ENCODE measurements at regions not wholly inside any gene's neighbourhood (a gene's known extent, or its start where the extent isn't known, plus 50 kb on each side); places are given as distances from the start of the nearest gene placed in this dataset.

DNA sequence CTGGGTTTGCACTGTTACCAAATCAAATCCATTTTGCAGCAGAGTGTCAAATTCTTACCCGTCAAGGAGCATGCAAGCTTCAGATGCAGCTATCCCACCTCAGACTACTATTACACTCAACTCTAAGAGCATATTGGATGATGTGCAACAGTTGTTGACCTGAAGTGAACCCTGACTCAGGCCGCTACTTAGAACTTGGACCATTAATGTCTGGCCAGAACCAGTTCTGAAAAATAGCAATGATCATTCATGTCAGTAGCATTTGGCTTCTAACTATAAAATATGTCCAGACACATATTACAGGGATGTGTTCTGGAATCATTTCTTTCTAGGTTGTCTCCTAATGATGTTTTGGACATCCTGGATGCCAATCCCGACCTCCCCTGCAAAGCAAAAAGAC lies 135.5 kb upstream of the PKDCC start:
- no peak for DNase-seq (ENCODE audit: low spot score)

DNA sequence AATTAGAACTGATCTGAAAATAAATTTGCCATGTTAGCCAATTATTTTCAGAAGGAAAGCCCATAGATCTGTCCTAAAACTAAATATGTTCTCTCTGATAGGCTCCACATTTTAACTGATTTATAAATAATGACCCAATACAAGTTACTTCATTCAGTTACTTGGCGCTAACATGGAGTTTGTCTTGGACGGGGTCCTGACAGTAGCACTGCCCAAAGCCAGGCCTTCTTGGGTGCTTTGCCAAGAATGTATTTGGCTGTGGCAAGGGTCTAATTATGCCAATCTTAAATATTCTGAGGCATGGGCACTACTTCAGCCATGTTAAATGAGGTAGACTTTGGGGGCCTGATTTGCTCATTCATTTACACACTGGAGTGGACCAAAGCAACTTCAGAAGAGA lies 135.0 kb upstream of the PKDCC start:
- DNase-seq (ENCODE audit: low spot score) = no peak

DNA sequence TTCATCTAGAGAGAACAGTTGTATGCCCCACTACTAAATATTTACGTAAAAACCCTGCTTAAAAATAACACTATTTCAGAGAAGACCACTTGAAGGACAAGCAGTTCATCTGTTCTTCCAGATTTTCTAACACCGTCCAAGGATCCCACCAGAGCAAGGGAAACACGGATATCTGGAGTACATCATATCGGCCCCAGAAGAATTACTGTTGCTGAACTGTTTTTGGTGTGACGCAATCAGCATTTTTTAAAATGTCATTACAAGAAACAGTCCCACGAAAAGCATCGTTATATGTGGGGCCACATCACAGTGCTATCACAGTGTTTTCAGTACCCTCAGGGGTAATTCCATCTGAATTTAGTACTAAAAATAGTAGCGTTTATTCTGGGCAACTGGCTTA lies 134.5 kb upstream of the PKDCC start:
- no peak for DNase-seq (ENCODE audit: low spot score)

DNA sequence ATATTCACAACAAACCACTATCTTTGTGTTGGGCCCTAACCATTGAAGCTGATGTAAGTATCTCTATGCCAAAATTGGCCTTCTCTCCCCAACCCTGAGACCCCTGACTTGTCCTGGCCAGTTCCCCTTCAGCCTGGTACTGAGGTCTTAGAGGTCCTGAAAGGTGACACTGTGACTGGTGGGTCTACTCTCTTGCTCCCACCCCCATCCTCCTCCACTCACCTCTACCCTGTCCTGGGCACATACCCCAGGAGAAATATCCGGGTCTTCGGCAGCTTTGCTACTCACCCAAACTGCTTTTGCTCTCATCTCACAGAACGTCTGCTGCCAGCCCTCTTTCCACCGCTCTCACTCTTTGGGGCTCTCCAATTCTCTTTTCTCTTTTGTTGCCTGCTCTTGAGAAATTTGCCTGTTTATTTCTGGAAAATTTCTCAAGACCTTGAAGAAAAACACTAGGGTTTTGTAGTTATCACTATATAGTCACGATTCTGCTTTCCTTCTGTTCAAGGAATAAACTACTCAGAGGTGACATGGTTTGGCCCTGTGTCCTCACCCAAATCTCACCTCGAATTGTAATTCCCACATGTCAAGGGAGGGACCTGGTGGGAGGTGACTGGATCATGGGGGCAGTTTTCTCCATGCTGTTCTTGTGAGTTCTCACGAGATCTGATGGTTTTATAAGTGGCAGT lies 133.8 kb upstream of the PKDCC start:
- DNase-seq (ENCODE audit: low spot score) = no peak

DNA sequence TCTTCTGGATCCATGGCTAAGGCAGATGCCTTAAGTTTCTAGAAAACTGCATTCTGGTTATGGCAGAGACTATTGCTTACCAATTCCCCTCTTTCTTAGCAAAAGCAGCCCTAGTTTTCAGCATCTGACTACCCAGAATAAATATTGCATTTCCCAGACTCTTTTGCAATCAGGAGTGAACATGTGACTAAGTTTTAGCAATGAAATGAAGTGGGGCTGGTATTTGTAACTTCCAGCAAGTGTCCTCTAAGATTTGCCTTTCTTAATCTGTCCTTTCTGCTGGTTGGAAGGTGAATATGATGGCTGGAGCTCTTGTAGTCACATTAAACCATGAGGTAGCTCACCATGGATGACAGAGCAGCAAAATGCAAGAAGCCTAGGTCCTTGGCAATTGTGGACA lies 132.9 kb upstream of the PKDCC start:
- no peak for DNase-seq (ENCODE audit: low spot score)

- no peak for DNase-seq (ENCODE audit: low spot score)
Measured at GRCh38 chr2:41916177-41916576, 131.6 kb upstream of the PKDCC start.

DNA sequence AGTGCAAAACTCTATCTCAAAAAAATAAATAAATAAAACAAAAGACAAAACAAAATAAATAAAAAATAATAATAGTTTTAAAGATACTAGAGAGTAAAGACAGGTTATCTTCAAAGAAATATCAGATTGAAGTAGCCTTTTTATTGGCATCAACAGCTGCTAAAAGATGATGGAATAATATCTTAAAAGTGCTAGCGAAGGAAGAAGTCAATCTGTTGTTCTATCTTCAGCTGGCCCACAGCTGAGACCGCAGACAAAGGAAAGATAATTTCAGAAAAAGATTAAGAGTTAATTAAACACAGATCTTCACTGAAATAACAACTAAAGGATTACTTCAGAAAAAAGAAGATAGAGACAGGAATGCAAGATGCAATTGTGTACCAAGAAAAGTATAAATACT lies 130.2 kb upstream of the PKDCC start:
- DNase-seq (ENCODE audit: low spot score) = no peak

DNA sequence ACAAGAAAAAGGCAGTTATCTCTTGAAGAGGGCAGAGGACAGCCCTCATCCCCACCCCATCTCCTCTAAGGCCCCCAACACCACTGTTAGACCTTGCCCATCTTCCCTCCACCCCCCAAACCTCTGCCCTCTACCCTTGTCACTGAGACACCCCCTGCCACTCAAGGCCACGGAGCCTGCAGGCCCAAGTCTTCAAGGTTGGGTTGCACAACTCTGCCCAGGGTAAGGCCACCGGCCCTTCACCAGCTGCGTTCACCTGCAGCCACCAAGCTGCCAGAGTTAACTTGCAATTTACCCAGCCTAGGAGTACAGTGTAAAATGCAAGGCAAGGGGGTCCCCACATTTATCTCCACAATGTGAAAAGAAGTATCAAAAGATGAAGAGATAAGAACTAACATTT lies 128.7 kb upstream of the PKDCC start:
- no peak for DNase-seq (ENCODE audit: low spot score)

- DNase-seq (ENCODE audit: low spot score) = no peak
Measured at GRCh38 chr2:41920181-41920580, 127.6 kb upstream of the PKDCC start.

GRCh38 chr2:41920812-41921211 lies 127.0 kb upstream of the PKDCC start:
- DNase-seq (ENCODE audit: low spot score) = no peak

GRCh38 chr2:41922177-41922576 lies 125.6 kb upstream of the PKDCC start:
- DNase-seq (ENCODE audit: low spot score) = peak; percentile 65

GRCh38 chr2:41923156-41923786 lies 124.5 kb upstream of the PKDCC start:
- DNase-seq (ENCODE audit: low spot score) = no peak

DNA sequence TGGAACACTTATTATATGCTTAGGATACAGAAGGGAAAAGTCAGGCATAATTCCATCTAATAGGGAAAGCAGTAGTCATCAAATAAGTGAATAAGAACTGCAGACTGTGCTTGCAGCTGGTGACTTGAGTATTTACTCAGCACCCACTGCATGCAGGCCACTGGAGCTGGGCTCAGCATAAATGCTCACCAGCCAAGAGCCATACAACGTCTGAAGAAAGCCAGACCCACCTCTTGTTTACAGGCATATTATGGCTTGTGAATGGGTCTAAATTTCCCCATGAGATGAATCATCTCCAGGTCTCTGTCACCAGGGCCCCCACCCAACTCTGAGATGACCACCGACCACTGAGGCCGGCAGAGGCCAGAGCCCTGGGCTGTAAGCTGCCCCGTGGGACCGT lies 123.8 kb upstream of the PKDCC start:
- no peak for DNase-seq (ENCODE audit: low spot score)

DNA sequence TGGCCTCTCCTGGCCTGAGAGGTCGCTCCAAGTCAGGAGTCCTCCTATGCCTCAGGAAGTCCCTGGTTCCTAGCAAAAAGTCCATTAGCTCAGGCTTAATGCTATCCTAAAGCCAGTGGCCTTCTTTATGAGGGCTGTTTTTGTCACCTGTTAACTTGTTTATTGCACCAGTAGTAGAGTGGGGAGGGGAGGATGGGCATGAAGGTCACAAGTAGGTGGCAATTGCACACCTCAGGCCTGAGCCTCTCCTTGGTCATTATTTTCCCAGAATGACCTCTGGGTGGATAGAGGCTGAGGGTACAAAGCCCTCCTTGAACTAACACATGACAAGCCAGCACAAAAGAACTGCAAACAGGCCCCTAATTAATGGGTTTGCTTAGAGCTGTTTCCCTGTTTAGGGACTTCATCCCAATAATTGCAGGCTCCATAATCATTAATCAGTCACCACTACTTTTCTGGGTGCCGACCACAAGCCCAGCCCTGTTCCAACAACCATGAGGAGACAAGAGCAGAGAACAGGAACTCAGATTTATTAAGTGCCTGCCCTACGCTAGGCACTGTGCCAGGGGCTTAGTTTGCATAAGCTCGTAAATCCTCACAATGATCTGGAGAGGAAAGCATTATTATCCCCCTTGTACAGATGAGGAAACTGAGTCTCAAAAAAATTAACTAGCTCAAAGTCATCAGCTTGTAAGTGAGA lies 123.0 kb upstream of the PKDCC start:
- DNase-seq (ENCODE audit: low spot score) = no peak

DNA sequence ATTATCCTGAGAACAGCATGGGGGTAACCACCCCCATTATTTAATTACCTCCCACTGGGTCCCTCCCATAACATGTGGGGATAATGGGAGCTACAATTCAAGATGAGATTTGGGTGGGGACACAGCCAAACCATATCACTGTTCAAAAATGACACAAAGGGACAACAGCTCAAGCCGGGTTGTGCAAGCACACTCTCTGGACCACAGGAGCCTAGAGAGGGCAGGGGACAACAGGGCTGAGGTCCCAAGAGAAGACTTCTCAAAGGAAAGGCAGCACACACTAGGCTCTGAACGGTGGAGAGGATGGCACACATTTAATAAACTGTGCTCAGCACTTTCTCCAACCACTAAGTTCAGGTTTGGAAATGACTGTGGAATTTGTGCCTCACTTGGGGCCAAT lies 122.1 kb upstream of the PKDCC start:
- DNase-seq (ENCODE audit: low spot score) = no peak

DNA sequence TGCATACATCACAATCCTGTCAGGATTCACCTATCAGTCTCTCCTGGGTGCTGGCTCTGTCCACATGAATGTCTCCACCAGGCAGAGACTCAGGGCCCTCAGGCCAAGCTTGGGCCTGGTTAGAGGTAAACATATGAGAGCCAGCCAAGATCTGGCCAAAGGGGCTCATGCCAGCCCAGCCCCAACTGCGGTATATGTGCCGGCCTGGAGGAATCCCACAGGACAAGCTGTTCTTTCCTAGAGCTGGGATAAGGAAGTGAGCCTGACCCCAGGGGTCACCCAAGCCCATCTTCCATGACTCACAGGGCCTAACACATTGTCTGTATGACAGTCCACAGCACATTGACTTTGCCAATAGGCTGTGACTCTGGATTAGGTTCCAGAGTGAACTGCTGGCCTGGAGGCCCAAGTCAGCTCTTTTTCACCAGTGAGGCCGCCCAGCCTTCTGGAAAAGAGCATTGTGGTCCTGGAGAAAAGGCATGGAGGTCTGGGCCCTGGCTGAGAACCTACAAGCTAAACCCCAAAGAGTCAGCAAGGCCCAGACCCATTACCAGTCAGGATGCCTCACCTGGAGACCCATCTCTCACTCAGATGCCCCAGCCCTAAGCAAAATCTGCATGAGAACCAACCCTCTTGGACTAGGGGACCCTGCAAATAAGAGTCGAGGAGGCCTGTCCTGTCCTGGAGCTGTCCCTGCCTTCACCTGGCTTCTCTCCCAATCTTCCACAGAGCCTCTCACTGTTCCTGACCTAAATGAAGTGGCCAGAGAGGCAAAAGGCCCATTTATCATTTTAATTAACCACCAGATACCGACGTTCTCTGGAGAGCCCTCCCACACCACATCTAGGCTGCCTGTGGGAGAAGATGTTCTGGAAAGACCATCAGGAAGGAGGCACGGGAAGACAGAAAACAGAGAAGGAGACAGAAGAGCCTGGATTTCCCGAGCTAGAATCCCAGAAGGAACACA lies 120.9 kb upstream of the PKDCC start:
- no peak for DNase-seq (ENCODE audit: low spot score)

GRCh38 chr2:41927581-41928264 lies 120.1 kb upstream of the PKDCC start:
- no peak for DNase-seq (ENCODE audit: low spot score)

- no peak for DNase-seq (ENCODE audit: low spot score)
Measured at GRCh38 chr2:41928526-41928925, 119.3 kb upstream of the PKDCC start.

DNA sequence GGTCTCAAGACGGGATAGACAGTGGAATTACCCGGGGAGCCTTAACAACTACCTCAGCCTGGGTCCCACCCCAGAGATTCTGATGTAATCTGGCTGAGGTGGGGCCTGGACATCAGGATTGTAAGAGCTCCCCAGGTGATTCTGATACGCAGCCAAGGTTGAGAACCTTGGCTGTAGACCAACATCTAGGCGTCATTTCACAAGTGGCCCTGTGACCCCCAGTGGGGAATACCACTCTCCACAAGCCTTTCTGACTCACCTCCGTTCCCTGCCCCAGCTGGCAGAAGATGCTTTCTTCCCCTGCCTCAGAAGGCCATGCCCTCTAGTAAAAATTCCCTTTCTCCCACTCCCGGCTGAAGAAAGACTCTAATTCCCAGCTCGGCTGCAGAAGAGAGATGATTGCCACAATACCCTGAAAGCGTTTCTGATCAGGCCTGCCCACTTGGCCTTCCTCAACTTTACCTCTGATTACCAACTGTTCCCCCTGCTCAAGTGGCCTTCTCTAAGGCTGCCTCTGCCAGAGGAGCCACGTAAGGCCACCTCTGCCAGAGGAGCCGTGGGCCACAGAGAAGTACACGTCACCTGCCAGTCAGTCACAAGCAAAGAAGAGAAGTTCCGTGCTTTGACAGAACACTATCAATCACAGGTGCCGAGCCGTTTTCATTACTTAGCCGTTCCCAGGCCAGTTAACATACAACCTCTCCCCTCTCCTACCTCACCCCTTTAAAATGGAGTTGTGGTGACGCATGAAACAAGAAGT lies 116.8 kb upstream of the PKDCC start:
- no peak for DNase-seq (ENCODE audit: low spot score)

DNA sequence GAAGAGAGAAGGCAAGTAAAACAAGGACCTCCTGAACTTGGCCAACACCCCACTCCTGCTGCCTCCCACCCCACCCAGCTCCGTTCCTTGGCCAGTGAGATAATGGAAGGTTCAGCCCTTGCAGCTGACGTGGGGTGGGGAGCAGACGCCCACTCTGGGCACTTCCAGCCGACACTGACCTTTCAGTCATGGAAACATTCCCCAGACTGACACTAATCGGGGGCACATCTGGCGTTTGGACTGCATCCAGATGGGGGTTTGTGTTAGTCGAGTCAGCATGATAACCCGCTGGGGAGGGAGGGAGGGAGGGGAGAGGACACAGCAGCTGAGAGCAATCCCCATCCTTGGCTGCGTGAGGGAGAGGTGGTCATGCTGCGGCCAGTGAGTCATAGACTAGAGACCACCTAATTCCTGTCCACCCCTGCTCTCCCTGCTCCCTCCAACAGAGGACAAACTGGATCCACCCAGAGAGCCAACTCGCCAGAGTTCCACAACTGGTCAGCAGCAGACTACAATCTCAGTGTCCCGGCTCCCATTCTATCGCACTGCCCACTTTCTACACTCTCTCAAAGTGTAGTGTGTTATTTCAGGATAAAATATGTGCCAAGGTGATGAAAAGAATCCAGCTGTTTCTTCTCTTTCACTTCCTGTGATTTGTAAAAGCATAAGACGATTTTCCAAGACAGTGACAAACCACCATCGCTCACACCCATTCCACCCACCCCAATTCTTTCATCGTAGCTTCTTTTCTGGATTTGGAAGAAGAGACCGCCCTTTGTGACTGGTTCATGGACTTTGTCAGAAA lies 115.4 kb upstream of the PKDCC start:
- DNase-seq (ENCODE audit: low spot score) = no peak

Measured in pons (tissue), 1 donor.